Lung (tissue), 11 donors: ENCODE measurements at regions not wholly inside any gene's neighbourhood (a gene's known extent, or its start where the extent isn't known, plus 50 kb on each side); places are given as distances from the start of the nearest gene placed in this dataset.

Source experiments
- ATAC-seq: fragments of 200-7000 bp; cut with Tn5 transposase; one replicate; pipeline ENCODE4 v1.9.1; 2020; ENCODE audit warnings: moderate number of reproducible peaks; ENCODE audit not compliant: insufficient read depth, low FRiP score
- DNase-seq, 3 donors: peaks; one replicate each; pipeline ENCODE4 v3.0.0-alpha.2; 2013 to 2017
- H3K27ac ChIP-seq, 2 donors: one replicate each; pipeline ENCODE4 v1.5.1; 2013; ENCODE audit warnings: mild to moderate bottlenecking in 2 of 2, moderate library complexity in 2 of 2, control low read depth in 1 of 2, inconsistent platforms in 1 of 2, low read depth in 1 of 2, low read length in 1 of 2
- H3K27me3 ChIP-seq, 3 donors: one replicate each; pipeline ENCODE4 v1.5.1; 2013; ENCODE audit warnings: low read length in 2 of 3; ENCODE audit not compliant: control insufficient read depth in 3 of 3, insufficient read depth in 3 of 3
- H3K36me3 ChIP-seq, 4 donors: one replicate each; pipeline ENCODE4 v1.5.1; 2013; ENCODE audit warnings: low read length in 4 of 4, mild to moderate bottlenecking in 1 of 4, moderate library complexity in 1 of 4; ENCODE audit not compliant: control insufficient read depth in 4 of 4, insufficient read depth in 4 of 4
- H3K4me1 ChIP-seq, 5 donors: one replicate each; pipeline ENCODE4 v1.5.1; 2013; ENCODE audit warnings: low read length in 5 of 5, mild to moderate bottlenecking in 2 of 5, moderate library complexity in 1 of 5; ENCODE audit not compliant: control insufficient read depth in 5 of 5, insufficient read depth in 5 of 5
- H3K4me3 ChIP-seq: one replicate; pipeline ENCODE4 v1.5.1; 2013; ENCODE audit warnings: mild to moderate bottlenecking, control low read depth, moderate library complexity
- H3K9ac ChIP-seq, 2 donors: one replicate each; pipeline ENCODE4 v1.5.1; 2013; ENCODE audit warnings: low read length in 2 of 2, control low read depth in 1 of 2; ENCODE audit not compliant: insufficient read depth in 1 of 2
- H3K9me3 ChIP-seq, 4 donors: one replicate each; pipeline ENCODE4 v1.5.1; 2013; ENCODE audit warnings: low read length in 3 of 4, mild to moderate bottlenecking in 1 of 4, moderate library complexity in 1 of 4; ENCODE audit not compliant: control insufficient read depth in 4 of 4, insufficient read depth in 3 of 4
- whole genome bisulfite sequencing, 2 donors: extraction: QIAGEN DNeasy Blood & Tissue Kit; methylation state at CpG; one replicate each; pipeline ENCODE4 v1.1.7; 2013; 5-methylcytosine and 5-hydroxymethylcytosine counted together
- TF ChIP-seq, protein P1 (sequence below): IDR thresholded peaks from 2 replicates; pipeline ENCODE4 v1.5.1; 2012; ENCODE audit warnings: mild to moderate bottlenecking; ENCODE audit errors: control extremely low read depth, extremely low read depth
- donor health status: control.
- donor health status: control.
- donor health status: Bipolar disorder and iron deficiency.
- donor health status: healthy.
- donor health status: DM: yes; HTN: yes; CAD: no.

DNA sequence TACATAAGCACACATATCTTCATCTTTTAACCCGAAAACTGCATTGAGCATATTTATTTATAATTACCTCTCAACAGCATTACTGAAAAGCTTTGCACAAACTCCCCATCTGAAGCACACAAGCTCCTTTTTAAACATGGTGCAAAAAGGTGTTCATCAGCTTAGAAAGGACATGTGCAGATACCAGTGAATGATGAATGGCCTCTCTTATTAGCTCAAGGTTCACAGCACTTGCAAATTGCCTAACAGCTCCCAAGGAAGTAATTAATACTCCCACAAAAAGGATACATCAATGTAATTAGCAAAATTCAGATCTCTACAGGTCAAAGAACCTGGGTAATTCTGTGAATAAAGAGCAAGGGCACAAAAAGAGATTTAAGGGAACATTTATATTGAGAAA, 422.0 kb downstream of the HINT1 start:
- H3K4me3 ChIP-seq, result no peak overlapping the region
- no peaks in the 10 kb centered on the region for H3K27me3 ChIP-seq
- H3K9me3 ChIP-seq, result peaks cover 0 to 7% (median 0%) of the 10 kb centered on the region in 4 donors
- TF ChIP-seq, protein P1, sequence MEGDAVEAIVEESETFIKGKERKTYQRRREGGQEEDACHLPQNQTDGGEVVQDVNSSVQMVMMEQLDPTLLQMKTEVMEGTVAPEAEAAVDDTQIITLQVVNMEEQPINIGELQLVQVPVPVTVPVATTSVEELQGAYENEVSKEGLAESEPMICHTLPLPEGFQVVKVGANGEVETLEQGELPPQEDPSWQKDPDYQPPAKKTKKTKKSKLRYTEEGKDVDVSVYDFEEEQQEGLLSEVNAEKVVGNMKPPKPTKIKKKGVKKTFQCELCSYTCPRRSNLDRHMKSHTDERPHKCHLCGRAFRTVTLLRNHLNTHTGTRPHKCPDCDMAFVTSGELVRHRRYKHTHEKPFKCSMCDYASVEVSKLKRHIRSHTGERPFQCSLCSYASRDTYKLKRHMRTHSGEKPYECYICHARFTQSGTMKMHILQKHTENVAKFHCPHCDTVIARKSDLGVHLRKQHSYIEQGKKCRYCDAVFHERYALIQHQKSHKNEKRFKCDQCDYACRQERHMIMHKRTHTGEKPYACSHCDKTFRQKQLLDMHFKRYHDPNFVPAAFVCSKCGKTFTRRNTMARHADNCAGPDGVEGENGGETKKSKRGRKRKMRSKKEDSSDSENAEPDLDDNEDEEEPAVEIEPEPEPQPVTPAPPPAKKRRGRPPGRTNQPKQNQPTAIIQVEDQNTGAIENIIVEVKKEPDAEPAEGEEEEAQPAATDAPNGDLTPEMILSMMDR, result no peak
- no peak for DNase-seq
- H3K36me3 ChIP-seq, result no peaks in the 10 kb centered on the region
- no peak overlapping the region for H3K9ac ChIP-seq
- no peak for ATAC-seq
- H3K27ac ChIP-seq, result no peak overlapping the region
- WGBS, 2 donors, result 83 to 92% methylated on average over 1 of the region's 1 CpG
- no peaks in the 10 kb centered on the region for H3K4me1 ChIP-seq

DNA sequence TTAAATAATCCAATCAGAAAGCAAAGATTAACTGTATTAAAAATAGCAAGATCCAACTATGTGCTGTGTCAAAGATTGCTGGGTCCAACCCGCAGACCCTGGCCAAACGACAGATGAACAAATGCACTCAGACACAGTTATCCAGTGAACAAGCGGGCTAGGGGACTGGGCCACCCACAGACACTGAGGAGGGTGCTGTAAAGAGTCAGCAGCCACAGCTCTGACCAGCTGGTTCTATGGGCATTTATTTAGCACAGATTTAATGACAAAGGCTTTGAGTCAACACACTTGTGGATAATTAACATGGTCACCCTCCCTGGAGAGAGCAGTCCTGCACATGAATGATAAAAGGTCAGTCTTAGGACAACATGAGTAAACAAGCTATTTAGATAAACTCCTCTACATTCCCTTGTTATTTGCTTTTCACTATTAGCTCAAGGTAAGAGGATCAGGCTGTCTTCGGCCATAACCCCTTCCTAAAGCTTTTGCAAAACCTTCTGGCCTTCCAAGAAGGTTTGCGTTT, 424.9 kb downstream of the HINT1 start:
- no peak for ATAC-seq
- WGBS, 2 donors, result 87 to 94% methylated on average over 5 of the region's 5 CpGs

DNA sequence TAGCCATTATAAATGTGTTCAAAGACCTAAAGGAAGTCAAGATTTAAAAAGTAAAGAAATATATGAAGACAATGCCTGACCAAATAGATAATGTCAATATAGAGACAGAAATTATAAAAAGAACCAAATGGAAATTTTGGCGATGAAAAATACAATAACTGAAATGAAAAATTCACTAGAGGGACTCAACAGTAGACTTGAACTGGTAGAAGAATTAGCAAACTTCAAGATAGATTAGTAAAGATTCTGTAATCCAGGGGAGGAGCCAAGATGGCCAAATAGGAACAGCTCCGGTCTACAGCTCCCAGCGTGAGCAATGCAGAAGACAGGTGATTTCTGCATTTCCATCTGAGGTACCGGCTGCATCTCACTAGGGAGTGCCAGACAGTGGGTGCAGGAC, 433.2 kb downstream of the HINT1 start:
- Histone ChIP-seq H3K9ac (no peak overlapping the region), H3K27me3 (no peaks in the 10 kb centered on the region), H3K36me3 (no peaks in the 10 kb centered on the region), H3K9me3 (peaks cover 0 to 3% (median 1%) of the 10 kb centered on the region in 4 donors), H3K4me1 (no peaks in the 10 kb centered on the region), H3K27ac (no peak overlapping the region), H3K4me3 (no peak overlapping the region)
- ATAC-seq (no peak), DNase-seq (no peak)
- WGBS, 2 donors, result 91 to 96% methylated on average over 4 of the region's 4 CpGs
- TF ChIP-seq, protein P1, result no peak

More for the DNA sequence above, 424.9 kb downstream of the HINT1 start:
- no peaks in the 10 kb centered on the region for H3K4me1 ChIP-seq
- H3K27me3 ChIP-seq, result no peaks in the 10 kb centered on the region
- TF ChIP-seq, protein P1, result no peak
- no peaks in the 10 kb centered on the region for H3K36me3 ChIP-seq
- no peak for DNase-seq
- H3K27ac ChIP-seq, result no peak overlapping the region
- H3K9me3 ChIP-seq, result no peaks in the 10 kb centered on the region
- no peak overlapping the region for H3K9ac ChIP-seq
- H3K4me3 ChIP-seq, result no peak overlapping the region

DNA sequence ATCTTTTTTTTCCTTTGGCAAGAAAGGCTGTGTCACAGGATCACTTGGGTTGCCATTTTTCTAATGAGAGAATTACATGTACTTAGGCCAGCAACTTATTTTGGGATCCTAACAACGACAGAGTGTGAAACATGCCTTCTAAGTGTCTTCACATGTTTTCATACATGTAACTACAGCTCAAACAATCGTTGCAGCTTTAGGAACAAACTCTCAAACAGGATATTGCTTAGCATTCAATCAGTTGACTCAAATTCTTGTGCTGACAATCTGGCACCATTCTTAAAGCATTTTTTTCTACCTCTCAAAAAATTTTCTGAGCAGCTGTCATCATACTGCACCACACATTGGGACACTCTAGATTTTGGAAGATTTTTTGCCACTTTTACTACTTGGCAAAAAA, 435.5 kb downstream of the HINT1 start:
- no peaks in the 10 kb centered on the region for H3K27me3 ChIP-seq
- H3K9ac ChIP-seq, result no peak overlapping the region
- TF ChIP-seq, protein P1, result no peak
- ATAC-seq (no peak), DNase-seq (no peak)
- peaks cover 0 to 3% (median 1%) of the 10 kb centered on the region in 4 donors for H3K9me3 ChIP-seq
- no peak overlapping the region for H3K27ac ChIP-seq
- 52 to 69% methylated on average over 2 of the region's 2 CpGs for WGBS, 2 donors
- no peaks in the 10 kb centered on the region for H3K4me1 ChIP-seq
- no peaks in the 10 kb centered on the region for H3K36me3 ChIP-seq
- H3K4me3 ChIP-seq, result no peak overlapping the region
